ENCODE measurements at regions not wholly inside any gene's neighbourhood (a gene's known extent, or its start where the extent isn't known, plus 50 kb on each side); places are given as distances from the start of the nearest gene placed in this dataset.

DNA sequence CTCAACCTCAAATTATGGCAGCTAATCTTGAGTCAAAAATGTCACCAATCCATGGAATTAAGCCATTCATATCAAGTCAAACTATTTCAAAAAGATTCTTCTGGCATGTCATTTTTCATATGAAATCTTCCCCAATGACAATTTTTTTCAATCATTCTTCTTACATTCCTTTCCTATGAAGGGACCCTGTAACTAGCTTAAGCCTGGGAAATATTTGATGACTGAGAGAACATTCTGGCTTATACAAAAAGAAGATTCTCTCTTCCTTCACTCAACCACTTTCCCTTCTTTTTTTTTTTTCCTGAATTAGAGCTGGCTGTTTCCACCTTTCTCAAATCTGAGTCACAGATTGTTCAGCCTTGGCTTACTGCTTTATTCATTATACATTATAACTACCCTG, 903.7 kb downstream of the FAM181B start:
- no peak overlapping the region for H3K27ac ChIP-seq

DNA sequence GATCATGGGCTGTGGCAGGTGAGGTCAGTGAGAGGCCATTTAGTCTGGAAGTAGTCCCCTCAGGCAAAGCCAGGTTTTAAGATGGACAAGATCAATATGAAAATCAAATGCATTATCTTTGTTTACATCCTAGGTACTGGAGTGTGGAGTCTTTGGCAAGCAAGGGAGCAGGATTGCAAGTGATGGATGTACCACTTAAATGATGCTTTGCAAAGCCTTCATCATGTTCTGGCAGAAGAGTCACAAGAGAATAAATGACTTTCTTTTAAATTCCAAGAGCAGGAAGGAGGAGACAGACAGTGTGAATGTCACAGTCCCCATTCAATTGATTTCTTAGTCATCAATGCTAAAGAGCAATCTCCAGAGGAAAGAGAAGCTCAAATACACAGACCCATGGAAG, 908.3 kb downstream of the FAM181B start:
- Histone ChIP-seq H3K4me3 (no peak overlapping the region), H3K9me3 (no peaks in the 10 kb centered on the region), H3K4me1 (no peaks in the 10 kb centered on the region), H3K36me3 (no peaks in the 10 kb centered on the region), H3K27ac (no peak overlapping the region), H3K27me3 (no peaks in the 10 kb centered on the region)
- intact Hi-C loops (cut with DNase I) = no loop called here
- DNase-seq = no peak
- TF ChIP-seq CTCF (IDR thresholded peaks at IDR 0.05) = no peak
- TF ChIP-seq POLR2A (IDR thresholded peaks at IDR 0.05) = no peak

More for the DNA sequence above, 903.7 kb downstream of the FAM181B start:
- no peak for DNase-seq
- Histone ChIP-seq H3K27me3 (no peaks in the 10 kb centered on the region), H3K9me3 (peaks cover 0 to 8% (median 0%) of the 10 kb centered on the region in 3 donors), H3K4me3 (no peak overlapping the region), H3K4me1 (no peaks in the 10 kb centered on the region), H3K36me3 (no peaks in the 10 kb centered on the region)
- no peak for TF ChIP-seq CTCF (IDR thresholded peaks at IDR 0.05)
- TF ChIP-seq POLR2A (IDR thresholded peaks at IDR 0.05) = no peak
- intact Hi-C loops (cut with DNase I) = no loop called here

- no peak for DNase-seq
- no peaks in the 10 kb centered on the region for H3K9me3 ChIP-seq
- no peaks in the 10 kb centered on the region for H3K36me3 ChIP-seq
- no peak overlapping the region for H3K27ac ChIP-seq
- no peak overlapping the region for H3K4me3 ChIP-seq
- intact Hi-C loops (cut with DNase I) = no loop called here
- TF ChIP-seq CTCF (IDR thresholded peaks at IDR 0.05) (no peak), POLR2A (IDR thresholded peaks at IDR 0.05) (no peak)
- WGBS, 2 donors = 68 to 88% methylated on average over 2 of the region's 2 CpGs
- no peaks in the 10 kb centered on the region for H3K27me3 ChIP-seq
- no peaks in the 10 kb centered on the region for H3K4me1 ChIP-seq
These were observed 914.2 kb downstream of the FAM181B start for GRCh38 chr11:81819462-81819861.

DNA sequence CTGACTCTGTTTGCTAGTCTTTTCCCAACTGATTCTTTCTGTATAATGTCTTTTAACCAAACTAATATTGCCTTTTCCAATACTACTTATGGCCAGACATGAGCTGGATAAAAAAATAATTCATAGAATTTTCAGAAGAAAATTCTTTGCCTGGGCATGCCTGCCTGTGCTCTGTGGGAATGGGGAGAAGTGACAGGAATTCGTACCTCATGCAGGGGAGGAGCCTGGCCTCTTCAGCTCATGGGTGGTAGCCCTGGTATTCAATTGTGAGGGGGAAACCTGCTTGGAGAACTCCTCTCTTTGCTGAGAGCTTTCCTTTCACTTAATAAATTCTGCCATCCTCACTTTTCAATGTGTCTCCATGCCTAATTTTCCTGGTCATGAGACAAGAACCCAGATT, 928.8 kb downstream of the FAM181B start:
- no peak for DNase-seq
- Histone ChIP-seq H3K4me3 (no peak overlapping the region), H3K27ac (no peak overlapping the region), H3K27me3 (no peaks in the 10 kb centered on the region), H3K9me3 (no peaks in the 10 kb centered on the region), H3K4me1 (no peaks in the 10 kb centered on the region), H3K36me3 (no peaks in the 10 kb centered on the region)
- intact Hi-C loops (cut with DNase I) = no loop called here
- TF ChIP-seq CTCF (IDR thresholded peaks at IDR 0.05) = no peak
- TF ChIP-seq POLR2A (IDR thresholded peaks at IDR 0.05) = no peak
- WGBS, 2 donors = 25% methylated on average over 1 of the region's 1 CpG

DNA sequence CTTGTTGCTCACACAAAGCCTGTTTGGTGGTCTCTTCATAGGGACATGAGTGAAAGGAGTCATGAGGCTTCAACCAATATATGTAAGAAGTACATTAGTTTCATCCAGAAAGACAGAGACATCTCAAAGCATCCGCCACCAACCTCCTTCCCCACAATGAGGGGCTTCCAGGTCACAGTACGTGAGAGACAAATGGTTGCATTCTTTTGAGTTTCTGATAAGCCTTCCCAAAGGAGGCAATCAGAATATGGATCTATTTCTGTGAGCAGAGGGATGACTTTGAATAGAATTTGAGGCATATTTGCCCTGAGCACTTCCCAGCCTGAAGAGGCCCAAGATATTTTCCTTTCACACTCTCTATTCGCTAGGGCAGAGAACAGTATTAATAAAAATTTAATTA, 931.1 kb downstream of the FAM181B start:
- H3K4me1 ChIP-seq = no peaks in the 10 kb centered on the region
- H3K36me3 ChIP-seq = no peaks in the 10 kb centered on the region
- intact Hi-C loops (cut with DNase I) = no loop called here
- no peaks in the 10 kb centered on the region for H3K9me3 ChIP-seq
- WGBS, 2 donors = 74 to 89% methylated on average over 2 to 3 of the region's 3 CpGs
- H3K27me3 ChIP-seq = no peaks in the 10 kb centered on the region
- DNase-seq = no peak
- no peak for TF ChIP-seq CTCF (IDR thresholded peaks at IDR 0.05)
- TF ChIP-seq POLR2A (IDR thresholded peaks at IDR 0.05) = no peak
- no peak overlapping the region for H3K27ac ChIP-seq
- H3K4me3 ChIP-seq = no peak overlapping the region
